A673 (cell line): ENCODE measurements at regions not wholly inside any gene's neighbourhood (a gene's known extent, or its start where the extent isn't known, plus 50 kb on each side); places are given as distances from the start of the nearest gene placed in this dataset.

Experiments
- CTCF ChIP-seq: fragments of 300-800, 200-600 bp; sonication (generic); conservative IDR thresholded peaks from 2 replicates; pipeline ENCODE4 v1.5.1; 2017; ENCODE audit warnings: low read depth, mild to moderate bottlenecking, antibody characterized with exemption, low read length, moderate library complexity, mixed read lengths
- EZH2 ChIP-seq: fragments of 200-600 bp; sonication (generic); IDR thresholded peaks from 2 replicates; pipeline ENCODE4 v1.6.1; 2017; ENCODE audit warnings: borderline replicate concordance, low read depth, mild to moderate bottlenecking, mixed read lengths, antibody characterized with exemption, low read length; ENCODE audit not compliant: poor library complexity, severe bottlenecking

- TF ChIP-seq CTCF (no peak), EZH2 (no peak)
These were observed 97.9 kb downstream of the SOD2 start for GRCh38 chr6:159595173-159595572.
